Activated T-cell treated with anti-CD3 and anti-CD28 coated beads, Interleukin-2, amount 50 U/mL, for 48 hours (primary cell): ENCODE measurements at regions not wholly inside any gene's neighbourhood (a gene's known extent, or its start where the extent isn't known, plus 50 kb on each side); places are given as distances from the start of the nearest gene placed in this dataset.

Source experiments
- DNase-seq, 2 experiments: peaks; one replicate each; pipeline ENCODE4 v3.0.0-alpha.2; 2020

DNA sequence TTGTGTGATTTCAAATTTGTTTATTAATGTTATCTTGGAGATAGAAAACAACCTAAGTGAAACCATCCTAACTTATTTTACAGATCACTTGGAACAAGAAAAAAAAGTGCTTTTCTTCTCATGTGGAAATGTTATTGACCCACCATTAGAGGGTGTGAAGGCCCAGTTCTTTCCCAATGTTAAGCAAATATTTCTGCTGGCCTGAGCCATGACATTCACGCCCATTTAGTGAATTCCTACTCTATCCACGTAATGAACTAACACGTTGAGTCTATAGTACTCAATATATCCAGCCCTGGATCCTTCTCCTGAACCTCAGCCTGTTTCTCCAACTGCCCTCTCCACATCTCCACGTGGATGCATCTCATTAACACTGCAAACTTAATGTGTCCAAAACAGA, 180.6 kb upstream of the ZFP64 start:
- DNase-seq = no peak

DNA sequence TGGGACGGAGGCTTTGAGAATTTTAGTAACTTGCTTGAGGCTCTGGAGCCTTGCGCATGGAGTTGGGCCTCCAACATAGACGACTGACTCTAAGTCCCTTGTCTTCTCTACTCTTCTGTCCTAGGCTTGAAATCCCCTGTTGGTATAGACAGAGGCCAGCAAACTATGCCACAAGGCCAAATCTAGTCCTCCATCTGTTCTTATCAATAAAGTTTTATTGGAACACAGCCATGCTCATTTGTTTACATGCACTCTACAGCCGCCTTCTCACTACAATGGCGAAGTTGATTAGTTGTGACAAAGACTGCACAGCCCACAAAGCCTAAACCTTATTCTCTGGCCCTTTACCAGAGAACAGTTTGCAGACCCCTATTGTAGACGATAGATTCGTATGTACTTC, 174.1 kb upstream of the ZFP64 start:
- no peak for DNase-seq

DNA sequence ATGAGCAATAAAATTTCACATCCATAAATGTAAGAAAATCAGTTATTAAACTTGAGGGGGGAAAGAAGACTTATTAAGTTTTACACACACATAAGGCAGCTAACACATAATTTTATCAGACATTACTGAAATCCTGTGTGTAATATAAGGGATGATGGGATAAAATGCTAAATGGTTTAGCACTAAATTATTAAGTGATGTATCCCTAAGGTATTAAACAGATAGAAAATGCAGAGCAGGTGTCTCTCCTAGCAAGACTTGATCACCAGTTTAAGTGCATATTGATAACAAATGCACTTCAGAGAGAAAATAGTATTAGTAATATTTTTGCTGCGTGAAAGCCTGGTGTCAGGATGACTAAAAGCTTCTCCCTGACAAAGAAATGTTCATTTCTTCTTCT, 172.8 kb upstream of the ZFP64 start:
- no peak for DNase-seq

DNA sequence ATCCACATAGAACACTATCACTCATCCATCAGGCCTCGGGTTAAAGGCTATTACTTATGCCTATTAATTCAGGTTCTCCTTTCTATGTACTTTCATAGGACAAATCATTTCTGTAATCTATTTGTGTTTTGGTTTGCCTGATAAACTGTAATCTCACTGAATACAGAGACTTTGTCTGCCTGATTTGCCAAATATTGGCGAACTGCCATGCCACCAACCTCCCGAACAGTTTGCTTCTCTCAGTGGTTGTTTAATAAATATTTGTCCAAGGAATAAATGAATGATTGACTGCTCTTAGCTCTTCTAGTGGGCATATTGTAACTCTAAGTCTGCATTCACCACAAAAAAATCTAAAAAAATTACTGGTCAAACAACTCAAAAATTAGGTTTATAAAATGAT, 170.1 kb upstream of the ZFP64 start:
- DNase-seq = no peak

DNA sequence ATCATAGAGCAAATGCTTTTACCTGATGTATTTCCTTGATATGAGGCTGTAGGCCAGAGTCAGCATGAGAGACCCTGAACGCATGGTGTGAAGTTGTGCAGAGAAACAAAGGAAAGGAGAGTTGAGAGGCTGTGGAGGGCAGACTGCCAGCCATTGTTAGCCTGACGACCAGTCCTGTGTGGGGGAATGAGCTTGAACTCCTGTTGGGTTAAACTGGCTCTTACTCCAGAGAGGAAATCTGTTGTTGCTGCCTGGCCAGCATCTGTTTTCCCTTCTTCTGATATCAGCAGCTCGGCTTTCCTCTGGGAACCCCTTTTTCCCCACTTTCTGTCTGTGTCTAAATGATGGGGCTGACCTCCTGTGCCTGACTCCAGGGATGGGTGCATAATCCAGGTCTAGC, 158.2 kb upstream of the ZFP64 start:
- DNase-seq = no peak

DNA sequence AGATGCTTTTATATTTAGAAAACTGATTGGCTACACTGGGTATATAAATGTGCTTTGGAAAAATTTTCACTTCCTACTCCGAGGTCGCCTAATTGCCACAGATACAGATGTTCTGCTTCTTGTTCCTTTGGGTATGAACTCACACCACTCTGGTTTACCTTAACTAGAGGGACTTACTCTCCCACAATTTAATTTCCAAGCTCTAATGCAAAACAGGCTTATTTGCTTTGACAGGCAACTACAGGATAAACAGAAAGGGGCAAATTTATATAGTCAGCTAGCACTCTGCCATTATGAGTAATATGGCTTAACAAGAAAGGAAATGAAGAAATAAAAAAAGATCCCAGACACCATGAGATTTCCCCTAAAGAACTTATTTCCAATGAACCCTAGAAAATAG, 156.9 kb upstream of the ZFP64 start:
- DNase-seq = no peak

DNA sequence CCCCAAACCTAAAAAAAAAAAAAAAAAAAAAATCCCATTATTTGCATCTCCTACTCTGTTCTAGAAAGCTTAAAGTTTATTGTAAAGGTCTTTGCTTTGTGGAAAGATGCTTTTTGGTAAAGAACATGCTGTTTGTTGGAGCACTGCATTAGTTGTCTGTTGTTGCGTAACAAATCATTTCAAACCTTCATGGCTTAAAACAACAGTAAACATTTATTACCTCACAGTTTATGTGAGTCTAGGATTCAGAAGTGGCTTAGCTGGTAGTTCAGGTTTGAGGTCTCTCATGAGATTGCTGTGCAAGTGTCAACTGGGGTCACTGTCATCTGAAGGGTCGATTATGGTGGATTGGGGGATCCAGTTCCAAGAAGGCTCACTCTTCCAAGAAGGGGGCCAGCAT, 155.2 kb upstream of the ZFP64 start:
- no peak for DNase-seq

DNA sequence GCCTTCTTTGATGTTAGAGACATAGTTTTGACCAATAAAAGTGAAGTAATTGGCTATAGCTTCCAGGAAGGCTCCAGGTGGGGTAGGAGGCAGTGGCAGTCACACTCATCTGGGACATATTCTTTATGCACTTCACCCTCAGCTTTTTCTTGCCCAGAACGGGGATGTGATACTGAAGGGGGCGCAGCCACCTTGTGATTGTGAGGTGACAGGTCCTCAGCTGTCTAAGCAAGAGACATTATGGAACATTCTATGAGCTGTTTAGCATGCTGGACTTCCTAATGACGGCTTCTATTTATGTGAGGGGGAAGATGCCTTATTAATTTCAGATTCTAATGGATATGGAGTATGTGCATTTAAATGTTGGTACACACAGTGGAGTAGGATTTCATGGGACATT, 151.3 kb upstream of the ZFP64 start:
- DNase-seq = no peak

DNA sequence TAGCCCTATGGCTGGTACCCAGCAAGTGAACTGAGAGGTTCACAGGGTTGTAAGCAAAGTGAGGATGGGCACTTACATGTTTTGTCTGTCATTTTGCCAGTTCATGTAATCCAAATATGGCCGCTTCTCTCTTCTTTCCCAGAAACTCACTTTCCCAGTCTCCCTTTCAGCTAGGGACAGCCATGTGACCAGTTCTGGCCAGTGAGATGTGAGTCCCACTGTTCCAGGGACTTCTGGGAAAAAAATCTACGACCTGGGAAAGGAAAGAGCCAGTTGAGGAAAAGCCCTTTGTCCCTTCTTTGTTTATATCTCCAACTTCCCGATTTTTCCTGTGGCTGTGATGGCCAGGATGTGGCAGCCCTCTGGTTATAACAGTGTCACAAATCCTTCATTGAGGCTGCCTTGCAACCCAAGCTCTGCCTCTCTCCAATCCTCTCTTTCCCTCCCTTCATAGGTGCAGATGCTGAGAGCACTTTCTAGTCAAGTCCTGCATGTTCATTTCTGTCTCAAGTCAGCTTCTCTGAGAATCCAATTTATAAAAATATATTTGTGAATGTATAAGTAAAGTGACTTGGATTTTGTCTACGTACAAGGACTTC, 148.6 kb upstream of the ZFP64 start:
- DNase-seq = no peak

DNA sequence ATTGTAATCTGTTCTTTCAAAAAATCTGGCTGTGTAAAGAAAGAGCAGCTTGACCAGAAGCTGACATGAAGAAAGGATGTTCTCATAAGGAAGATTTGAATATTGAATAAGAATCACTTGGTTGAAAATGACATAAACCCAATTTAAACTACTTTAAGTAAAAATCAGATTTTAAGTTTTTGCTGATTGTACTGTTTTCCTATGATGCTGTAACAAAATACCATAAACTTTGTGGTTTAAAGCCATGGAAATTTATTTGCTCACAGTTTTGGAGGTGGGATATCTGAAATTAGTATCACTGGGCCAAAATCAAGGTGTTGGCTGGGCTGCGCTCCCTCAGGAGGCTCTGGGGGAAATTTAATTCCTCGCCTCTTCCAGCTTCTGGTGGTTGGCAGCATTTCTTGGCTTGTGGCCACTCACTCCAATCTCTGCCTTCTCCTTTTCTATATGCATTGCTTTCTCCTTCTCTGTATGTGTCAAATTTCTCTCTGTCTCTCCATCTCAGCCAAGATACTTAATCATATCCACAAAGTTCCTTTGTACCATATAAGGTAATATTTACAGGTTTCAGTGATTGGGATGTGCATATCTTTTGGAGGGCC, 141.2 kb upstream of the ZFP64 start:
- no peak for DNase-seq

DNA sequence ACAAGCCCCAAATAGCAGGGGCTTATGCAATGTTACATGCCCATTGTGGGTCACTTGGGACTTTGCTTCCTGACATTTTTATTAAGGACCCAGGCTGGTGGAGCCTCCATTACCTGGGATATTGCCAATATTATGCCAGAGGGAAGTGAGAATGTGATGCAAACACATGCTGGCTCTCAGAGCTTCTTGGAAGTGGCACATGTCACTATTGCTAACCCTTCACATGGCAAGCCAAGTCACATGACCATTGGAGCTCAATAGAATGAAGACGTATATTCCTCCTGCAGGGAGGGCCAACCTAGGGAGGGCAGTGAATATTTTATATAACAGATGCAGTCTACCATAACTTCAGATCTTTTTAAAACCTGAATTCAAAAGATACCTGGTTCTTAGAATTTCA, 140.7 kb upstream of the ZFP64 start:
- DNase-seq = no peak

DNA sequence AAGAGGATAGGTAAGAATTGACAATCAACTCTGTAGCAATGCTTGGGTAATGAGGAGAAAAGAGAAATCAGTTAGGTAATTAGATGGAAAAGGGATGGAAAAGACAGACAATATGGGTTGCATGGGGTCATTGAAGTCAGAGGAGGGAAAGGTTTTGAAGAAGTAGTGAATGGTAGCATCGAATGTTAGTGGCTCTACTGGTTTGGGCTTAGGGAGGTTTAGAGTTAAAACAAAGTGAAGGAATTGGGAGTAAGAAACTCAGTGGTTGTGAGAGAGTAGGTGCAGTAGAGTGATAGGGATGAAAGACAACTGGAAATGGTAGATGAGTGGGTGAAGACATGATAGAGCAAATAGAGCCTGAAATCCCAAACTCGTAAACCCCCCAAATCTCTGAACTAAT, 140.1 kb upstream of the ZFP64 start:
- no peak for DNase-seq

DNA sequence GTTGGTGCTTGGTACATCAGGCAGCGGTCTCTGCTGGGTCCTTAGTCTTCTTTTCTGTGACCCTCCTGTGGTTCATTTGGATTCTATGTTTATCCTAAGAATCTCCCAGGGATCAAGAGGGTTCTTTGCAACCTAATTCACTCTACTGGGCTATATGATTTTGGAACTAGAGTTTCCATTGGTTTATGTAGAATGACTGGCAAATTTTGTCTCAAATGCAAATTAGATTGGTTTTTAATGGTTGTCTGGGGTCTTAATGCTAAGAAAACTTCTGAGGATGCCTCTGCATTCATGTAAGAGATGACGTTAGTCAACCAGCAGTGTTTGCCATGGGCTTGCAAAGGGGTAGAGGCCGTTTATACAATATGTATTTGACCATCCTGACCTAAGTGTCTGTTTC, 129.8 kb upstream of the ZFP64 start:
- no peak for DNase-seq

DNA sequence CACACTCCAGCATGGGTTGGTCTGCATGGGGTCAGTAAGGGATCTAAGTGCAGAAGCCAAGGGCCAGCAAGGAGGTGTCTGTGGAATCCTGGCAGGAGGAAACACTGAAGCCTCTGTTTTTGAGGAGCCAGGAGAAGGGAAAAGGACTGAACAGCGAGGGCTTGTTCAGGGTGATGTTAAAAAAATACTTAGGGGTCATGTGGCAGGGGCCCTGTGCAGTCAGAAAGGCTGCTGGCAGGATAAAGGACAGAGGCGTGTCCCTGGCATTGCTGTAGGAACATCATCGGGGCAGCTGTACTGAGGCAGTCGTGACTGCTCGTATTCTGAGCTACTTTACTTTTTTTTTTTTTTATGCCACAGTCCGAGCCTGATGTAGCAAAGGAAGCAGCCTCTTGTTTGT, 127.1 kb upstream of the ZFP64 start:
- no peak for DNase-seq

DNA sequence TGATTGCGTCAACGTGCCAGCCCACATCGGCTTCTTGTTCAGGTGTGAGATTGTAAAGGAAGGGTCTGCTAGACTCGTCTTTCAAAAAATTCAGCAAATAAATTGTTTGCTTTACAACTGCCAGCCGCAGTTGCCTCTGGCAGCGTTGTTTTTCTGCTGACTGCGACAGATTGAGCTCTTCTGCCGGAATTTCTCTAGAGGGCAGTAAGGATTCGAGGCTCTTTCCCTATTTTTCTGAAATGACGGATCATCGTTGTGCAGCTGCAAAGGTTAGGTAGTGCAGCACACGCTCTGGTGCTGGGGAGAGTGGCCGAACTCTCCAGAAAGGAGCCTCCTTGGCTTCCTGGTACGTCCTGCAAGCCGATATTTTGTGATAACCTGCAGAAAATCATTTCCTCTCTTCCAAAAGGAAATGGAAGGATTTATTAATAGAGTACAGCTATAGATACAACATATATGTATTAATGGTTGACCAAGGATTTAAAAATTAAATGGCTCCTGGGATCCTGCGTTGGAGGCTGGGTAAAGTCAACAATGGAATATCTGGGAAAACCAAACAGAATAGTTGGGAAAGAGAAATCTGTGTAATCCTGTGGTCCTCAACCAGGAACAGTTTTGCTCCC, 121.9 kb upstream of the ZFP64 start:
- DNase-seq = no peak

DNA sequence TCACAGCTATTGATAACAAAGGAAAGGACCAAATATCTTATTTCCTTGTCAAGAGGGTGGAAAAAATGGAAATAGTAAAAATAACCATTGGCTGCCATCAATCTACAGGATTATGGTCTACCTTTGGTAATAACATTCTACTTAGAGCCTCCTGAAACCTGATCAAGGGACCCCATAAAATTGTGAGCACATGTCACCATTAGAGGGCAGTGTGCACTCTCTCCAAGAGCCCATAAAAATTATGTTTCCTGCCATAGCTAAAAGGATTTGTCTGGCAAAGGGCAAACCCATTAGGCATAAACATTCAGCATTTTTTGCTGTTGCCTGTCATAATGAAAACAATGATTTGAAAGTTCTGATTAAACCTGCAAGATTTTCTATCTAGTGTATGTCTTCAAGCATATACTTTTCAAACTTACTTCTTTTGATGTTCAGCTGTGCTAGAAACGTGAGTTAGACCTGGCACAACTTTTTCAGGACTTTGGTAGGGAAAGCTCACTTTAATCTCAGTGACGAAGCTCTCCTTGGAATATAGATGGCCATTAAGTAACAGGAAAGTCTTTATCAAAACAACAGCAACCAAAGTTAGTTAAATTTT, 120.7 kb upstream of the ZFP64 start:
- DNase-seq = peak in 1 of 2 experiments; percentile 54

DNA sequence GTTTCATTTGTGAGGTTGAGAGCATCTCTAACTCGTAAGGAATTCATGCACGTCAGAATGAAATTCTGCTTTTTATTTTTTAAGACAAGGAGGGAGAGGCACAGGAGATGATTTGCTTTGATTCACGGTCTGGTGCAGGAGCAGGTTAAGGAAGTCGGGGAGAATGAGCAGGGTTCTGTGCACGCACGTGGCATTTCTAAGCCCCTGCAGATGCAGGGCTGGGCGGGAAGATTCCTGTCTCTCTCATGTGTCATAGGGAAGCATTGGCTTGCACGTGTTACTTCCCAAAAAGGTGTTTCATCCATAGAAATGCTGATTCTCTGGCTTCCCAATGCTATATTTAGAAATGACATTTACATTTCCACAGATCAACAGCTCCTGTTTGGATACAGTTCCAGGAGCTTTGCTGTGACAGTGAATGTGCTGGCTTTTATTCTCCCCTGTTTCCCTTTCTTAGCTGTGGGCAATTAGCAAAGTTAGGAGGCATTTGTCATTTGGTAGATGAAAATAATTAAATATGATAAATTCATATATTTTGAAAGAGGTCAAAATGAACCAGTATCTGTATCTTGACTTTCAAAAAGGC, 119.7 kb upstream of the ZFP64 start:
- no peak for DNase-seq

DNA sequence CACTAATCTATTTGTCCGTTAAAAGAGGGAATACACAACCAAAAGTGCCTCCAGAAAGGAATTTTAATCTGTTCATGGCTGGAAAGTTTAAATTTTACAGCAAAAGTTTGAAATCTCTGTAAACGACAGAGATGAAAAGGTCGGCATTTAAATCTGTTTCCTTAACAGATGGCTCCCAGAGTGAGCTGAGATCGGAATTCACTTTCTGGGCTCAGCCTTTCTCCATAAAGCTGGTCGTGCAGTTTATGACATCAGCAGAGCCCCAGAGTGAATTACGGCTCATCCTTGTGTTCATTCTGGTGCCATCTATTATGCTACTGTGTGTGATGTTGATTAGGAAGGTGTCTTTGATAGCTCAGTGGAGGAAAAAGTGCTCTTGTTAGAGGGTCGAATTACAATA, 117.6 kb upstream of the ZFP64 start:
- no peak for DNase-seq

DNA sequence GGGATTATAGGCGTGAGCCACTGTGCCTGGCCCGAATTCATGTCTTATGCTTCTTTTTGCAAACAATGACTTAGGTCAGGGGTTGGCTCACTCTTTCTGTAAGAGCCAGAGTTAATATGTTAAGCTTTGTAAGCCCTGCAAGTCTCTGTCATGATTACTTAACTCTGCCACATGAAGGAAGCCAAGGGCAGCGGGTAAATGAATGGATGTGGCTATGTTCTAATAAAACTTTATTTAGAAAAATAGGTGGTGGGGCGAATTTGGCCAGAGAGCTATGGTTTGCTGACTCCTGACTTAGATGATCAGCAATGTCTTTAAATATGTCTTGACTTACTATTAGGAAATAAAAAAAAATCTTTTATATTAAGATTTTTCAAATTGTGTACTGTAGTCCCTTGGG, 114.9 kb upstream of the ZFP64 start:
- no peak for DNase-seq

DNA sequence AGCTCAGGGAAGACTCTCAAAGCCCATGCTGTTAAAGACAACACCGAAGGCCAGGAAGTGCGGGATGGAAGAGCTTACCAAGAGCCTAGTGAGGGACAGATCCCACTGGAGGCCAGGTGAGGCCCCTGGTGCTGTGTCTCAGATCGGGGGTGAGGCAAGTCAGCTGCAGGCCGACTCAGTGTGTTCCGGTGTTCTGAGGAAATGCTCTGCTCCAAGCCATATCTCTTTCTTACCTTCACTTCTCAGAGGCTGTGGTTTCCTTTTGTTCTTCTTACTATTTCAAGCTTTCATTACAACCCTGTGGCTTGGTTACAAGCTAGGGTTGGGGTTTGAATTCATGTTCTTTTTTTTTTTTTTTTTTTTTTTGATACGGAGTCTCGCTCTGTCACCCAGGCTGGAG, 114.3 kb upstream of the ZFP64 start:
- DNase-seq = peak; percentile 38 to 54

DNA sequence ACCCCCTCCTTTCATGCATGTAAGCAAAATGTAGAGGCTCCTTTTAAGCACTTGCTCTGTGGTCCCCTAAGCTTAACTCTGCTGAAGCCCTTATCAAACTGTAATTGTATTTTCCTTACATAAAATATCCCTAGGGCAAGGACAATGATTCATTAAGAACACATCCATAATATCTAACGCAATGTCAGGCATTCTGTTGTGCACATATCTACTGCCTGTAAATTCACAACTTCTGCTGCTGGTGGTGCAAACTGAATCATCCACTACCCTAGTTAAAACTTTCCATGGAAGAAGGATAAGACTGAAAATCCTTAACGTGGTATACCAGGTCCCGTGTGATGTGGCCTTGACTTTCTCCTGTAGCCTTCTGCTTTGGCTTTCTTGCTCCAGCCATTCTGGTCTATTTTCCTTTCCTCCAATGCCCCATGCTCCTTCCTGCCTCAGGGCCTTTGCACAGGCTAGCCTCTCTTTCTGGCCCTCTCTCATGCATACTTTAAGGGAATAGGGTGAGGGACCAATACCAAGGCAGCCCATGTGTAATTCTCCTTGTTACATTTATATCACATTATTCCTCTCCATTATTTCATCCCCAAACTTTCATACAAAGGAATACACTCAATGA, 113.6 kb upstream of the ZFP64 start:
- DNase-seq = no peak

DNA sequence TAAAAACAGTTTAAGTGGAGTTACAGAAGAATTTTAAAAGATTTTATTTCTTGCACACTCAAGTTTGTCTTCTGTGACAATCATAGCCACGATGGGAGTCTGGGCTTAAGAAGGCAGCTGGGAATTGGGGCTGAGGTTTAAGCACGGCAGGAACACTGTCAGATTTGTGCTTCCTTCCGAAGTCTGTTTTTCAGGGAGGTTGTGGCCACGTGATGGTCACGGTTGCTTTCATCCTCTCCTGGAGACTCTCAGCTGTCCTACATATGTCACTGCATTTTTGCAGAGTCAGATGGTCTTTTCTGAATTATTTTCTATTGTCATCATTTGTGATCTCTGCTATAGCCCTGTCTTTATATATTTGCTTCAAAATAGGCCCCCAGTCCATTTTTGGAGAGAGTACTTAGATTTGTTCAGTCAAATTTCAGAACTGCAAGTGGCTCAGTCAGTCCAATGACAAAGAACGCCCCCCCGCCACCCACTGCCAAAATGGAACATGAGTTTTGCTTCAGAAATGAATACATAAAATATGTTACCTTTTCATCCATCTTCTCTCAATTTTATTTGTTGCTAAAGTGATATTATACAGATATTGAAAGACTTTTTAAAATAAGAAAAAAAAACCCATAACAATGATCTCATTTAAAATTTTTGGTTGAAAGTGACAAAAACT, 111.8 kb upstream of the ZFP64 start:
- DNase-seq = peak; percentile 60 to 66

DNA sequence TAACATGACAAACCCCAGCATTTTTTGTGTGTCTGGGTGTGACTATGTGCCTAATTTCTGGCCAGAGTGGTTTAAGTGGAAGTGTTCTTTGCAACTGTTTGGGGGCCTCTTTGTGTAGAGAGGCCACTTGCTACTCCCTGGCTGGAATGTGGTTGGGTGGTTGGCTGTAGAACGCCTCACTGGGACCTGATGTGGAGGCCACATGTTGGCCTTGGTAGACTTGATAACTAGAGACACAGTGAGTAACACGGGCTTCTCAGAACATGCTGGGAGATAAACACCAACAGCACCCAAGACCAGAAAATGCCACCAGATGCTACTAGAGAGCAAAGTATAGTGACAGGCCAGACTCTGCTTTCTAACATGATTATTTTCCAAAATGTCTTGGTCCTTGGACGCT, 111.2 kb upstream of the ZFP64 start:
- no peak for DNase-seq
